NT2/D1 (cell line): ENCODE measurements at regions not wholly inside any gene's neighbourhood (a gene's known extent, or its start where the extent isn't known, plus 50 kb on each side); places are given as distances from the start of the nearest gene placed in this dataset.

ENCODE experiments used
- YY1 ChIP-seq: IDR thresholded peaks from 2 replicates; pipeline ENCODE4 v1.6.1; 2011; ENCODE audit not compliant: insufficient read length, insufficient read depth
- ZNF274 ChIP-seq: IDR thresholded peaks from 2 replicates; pipeline ENCODE4 v1.6.1; 2011; ENCODE audit warnings: mild to moderate bottlenecking, low read depth, low read length

DNA sequence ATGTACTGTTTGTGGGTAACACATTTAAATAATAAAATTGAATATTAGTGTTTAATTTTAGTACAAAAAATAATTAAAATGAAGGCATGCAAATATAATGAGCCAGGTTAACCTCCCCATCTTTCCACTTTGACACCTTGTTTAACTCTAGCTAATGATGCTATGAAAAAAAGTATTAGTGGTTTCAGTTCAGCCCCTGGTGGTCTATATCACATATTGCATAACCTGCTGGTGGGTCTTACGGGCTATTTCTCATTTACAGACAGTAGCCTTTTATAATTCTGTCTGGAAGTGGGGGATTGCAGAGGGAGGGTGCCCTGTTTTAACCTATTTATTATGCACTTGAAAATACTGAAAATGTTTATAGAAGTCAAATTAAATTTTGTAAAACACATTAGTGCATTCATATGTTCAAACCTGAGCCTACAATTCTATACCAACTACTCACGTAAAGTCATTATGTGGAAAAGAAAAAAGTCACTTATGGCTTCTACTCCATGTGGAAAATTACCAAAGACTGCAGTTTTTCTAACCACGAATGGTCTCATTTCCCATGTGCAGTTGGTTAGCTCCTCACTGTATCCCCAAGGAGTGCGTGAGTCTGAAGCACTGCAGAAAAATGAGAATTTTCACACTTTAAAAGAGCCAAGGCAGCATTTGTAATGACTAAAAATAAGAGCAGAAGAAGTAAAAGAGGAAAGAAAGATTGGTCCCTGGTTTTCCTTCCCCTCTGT, 381.0 kb downstream of the MTX2 start:
- TF ChIP-seq ZNF274 = no peak
- TF ChIP-seq YY1 = no peak
